ENCODE measurements at regions not wholly inside any gene's neighbourhood (a gene's known extent, or its start where the extent isn't known, plus 50 kb on each side); places are given as distances from the start of the nearest gene placed in this dataset.

- no peak for DNase-seq (ENCODE audit: extremely low spot score in 2 of 2)
- Histone ChIP-seq H3K27me3 (no peaks in the 10 kb centered on the region), H3K4me1 (no peaks in the 10 kb centered on the region), H3K36me3 (no peaks in the 10 kb centered on the region), H3K27ac (no peak overlapping the region), H3K4me3 (no peak overlapping the region), H3K9me3 (no peaks in the 10 kb centered on the region)
- intact Hi-C loops (cut with DNase I) = loop anchor here (5.0 kb wide), 1 partner anchor 243 kb away; no protein-coding TSS in a partner anchor
- no peak for TF ChIP-seq CTCF (IDR thresholded peaks at IDR 0.05)
- TF ChIP-seq POLR2A (IDR thresholded peaks at IDR 0.05) = no peak
- no peak for TF ChIP-seq POLR2AphosphoS5 (IDR thresholded peaks at IDR 0.05; ENCODE audit: insufficient read depth in 1 of 2, low read depth in 1 of 2)
Observed at GRCh38 chr10:91009121-91009520, 88.2 kb upstream of the ANKRD1 start.

- Histone ChIP-seq H3K4me3 (no peak overlapping the region), H3K9me3 (no peaks in the 10 kb centered on the region), H3K27me3 (no peaks in the 10 kb centered on the region), H3K4me1 (no peaks in the 10 kb centered on the region), H3K27ac (no peak overlapping the region), H3K36me3 (no peaks in the 10 kb centered on the region)
- TF ChIP-seq POLR2AphosphoS5 (IDR thresholded peaks at IDR 0.05; ENCODE audit: insufficient read depth in 1 of 2, low read depth in 1 of 2) (no peak), POLR2A (IDR thresholded peaks at IDR 0.05) (no peak), CTCF (IDR thresholded peaks at IDR 0.05) (no peak)
- no peak for DNase-seq (ENCODE audit: extremely low spot score in 2 of 2)
- intact Hi-C loops (cut with DNase I) = no loop called here
Observed at GRCh38 chr10:91010952-91011351, 90.1 kb upstream of the ANKRD1 start.

DNA sequence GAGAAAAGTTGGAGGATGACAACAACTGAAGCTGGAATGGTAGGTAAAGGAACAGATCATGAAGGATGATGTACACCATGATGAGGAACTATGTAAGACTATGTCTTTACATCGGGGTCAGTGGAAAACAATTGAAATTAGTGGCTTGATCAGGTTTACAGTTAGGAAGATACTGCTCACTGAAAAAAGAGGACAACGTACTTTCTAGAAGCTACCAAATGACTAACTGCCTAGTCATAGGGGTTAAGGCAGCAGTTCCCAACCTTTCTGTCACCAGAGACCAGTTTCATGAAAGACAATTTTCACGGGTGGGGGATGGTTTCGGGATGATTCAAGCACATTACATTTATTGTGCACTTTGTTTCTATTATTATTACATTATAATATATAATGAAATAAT is 91.6 kb upstream of the ANKRD1 start:
- Histone ChIP-seq H3K27ac (no peak overlapping the region), H3K36me3 (no peaks in the 10 kb centered on the region), H3K4me3 (no peak overlapping the region), H3K9me3 (no peaks in the 10 kb centered on the region), H3K27me3 (no peaks in the 10 kb centered on the region), H3K4me1 (no peaks in the 10 kb centered on the region)
- TF ChIP-seq POLR2A (IDR thresholded peaks at IDR 0.05) = no peak
- TF ChIP-seq CTCF (IDR thresholded peaks at IDR 0.05) = no peak
- intact Hi-C loops (cut with DNase I) = no loop called here
- no peak for DNase-seq (ENCODE audit: extremely low spot score in 2 of 2)

DNA sequence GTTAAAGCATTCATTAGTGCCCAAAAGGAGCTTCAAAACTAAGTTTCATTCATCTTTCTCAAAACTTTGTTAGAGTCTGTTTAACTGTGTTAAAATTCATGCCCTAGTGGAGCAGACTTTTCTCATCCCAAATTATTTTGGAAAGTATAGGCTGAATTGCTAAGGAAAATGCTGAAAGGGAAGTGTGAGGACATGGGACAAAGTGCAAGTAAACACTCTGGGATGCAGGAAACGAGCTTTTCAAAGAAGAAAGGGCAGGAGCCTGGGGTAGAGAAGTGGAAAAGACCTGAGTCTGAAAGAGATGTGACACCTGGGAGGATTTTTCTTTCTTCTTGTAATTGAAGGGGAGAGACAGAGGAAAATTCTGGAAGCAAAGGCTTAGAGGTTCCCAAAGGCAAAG is 93.1 kb upstream of the ANKRD1 start:
- Histone ChIP-seq H3K4me1 (no peaks in the 10 kb centered on the region), H3K4me3 (no peak overlapping the region), H3K36me3 (no peaks in the 10 kb centered on the region), H3K27me3 (no peaks in the 10 kb centered on the region), H3K9me3 (no peaks in the 10 kb centered on the region), H3K27ac (no peak overlapping the region)
- no peak for DNase-seq (ENCODE audit: extremely low spot score in 2 of 2)
- intact Hi-C loops (cut with DNase I) = no loop called here
- TF ChIP-seq POLR2AphosphoS5 (IDR thresholded peaks at IDR 0.05; ENCODE audit: insufficient read depth in 1 of 2, low read depth in 1 of 2) (no peak), POLR2A (IDR thresholded peaks at IDR 0.05) (no peak), CTCF (IDR thresholded peaks at IDR 0.05) (no peak)

DNA sequence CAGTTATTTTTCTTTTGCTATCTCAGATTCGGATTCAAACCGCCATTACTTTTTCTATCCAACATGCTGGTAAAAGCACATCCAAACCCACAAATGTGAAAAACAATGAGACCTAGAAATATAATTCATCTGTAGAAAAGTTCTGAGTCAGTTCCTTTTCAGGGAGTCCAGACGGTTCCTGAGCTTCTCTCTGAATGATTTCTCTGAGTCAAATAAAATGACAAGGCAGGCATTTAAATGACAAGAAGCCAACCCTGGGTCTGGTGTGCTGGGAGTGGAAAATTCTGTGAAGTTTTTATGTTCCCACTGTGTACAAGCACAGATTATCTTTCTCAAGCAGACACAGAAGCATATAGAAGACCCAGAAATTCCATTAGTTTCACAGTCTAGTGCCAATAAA is 96.3 kb upstream of the ANKRD1 start:
- TF ChIP-seq POLR2AphosphoS5 (IDR thresholded peaks at IDR 0.05; ENCODE audit: insufficient read depth in 1 of 2, low read depth in 1 of 2) (no peak), CTCF (IDR thresholded peaks at IDR 0.05) (no peak), POLR2A (IDR thresholded peaks at IDR 0.05) (no peak)
- DNase-seq (ENCODE audit: extremely low spot score in 2 of 2) = no peak

More for the DNA sequence above, 96.3 kb upstream of the ANKRD1 start:
- no peak overlapping the region for H3K27ac ChIP-seq
- no peaks in the 10 kb centered on the region for H3K36me3 ChIP-seq
- no peak overlapping the region for H3K4me3 ChIP-seq
- no peaks in the 10 kb centered on the region for H3K9me3 ChIP-seq
- peaks cover 3% of the 10 kb centered on the region for H3K4me1 ChIP-seq
- H3K27me3 ChIP-seq = no peaks in the 10 kb centered on the region
- intact Hi-C loops (cut with DNase I) = no loop called here

Data from vagina (tissue), 2 donors.